WTC11 (cell line): ENCODE measurements at regions not wholly inside any gene's neighbourhood (a gene's known extent, or its start where the extent isn't known, plus 50 kb on each side); places are given as distances from the start of the nearest gene placed in this dataset.
A peak's percentile ranks its signal among the peaks of the same experiment; 100 is the strongest.

Source experiments
- FOXK1 ChIP-seq: sonication (generic); formaldehyde crosslinking; IDR thresholded peaks from 2 replicates; pipeline ENCODE4 v1.8.0; 2022; ENCODE audit warnings: mild to moderate bottlenecking, moderate library complexity, missing genetic modification reagents
- FOXP1 ChIP-seq: sonication (generic); formaldehyde crosslinking; IDR thresholded peaks from 2 replicates; pipeline ENCODE4 v1.8.0; 2022; ENCODE audit warnings: missing genetic modification reagents, mild to moderate bottlenecking, moderate library complexity, borderline replicate concordance
- IRF2 ChIP-seq: sonication (generic); formaldehyde crosslinking; IDR thresholded peaks from 2 replicates; pipeline ENCODE4 v1.8.0; 2022; ENCODE audit warnings: low read depth, missing genetic modification reagents, borderline replicate concordance
- KAT7 ChIP-seq: sonication (generic); formaldehyde crosslinking; IDR thresholded peaks from 2 replicates; pipeline ENCODE4 v1.8.1; 2023; ENCODE audit warnings: missing genetic modification reagents, mild to moderate bottlenecking, borderline replicate concordance
- MXD4 ChIP-seq: fragments of 250-450 bp; sonication (Bioruptor Pico); IDR thresholded peaks from 2 replicates; pipeline ENCODE4 v1.8.0; 2021; ENCODE audit warnings: mild to moderate bottlenecking, moderate library complexity, borderline replicate concordance
- OVOL2 ChIP-seq: fragments of 250-450 bp; sonication (Bioruptor Pico); IDR thresholded peaks from 2 replicates; pipeline ENCODE4 v1.9.0; 2021; ENCODE audit warnings: mild to moderate bottlenecking, borderline replicate concordance
- RORB ChIP-seq: fragments of 250-450 bp; sonication (Bioruptor Pico); IDR thresholded peaks from 2 replicates; pipeline ENCODE4 v1.9.0; 2021; ENCODE audit warnings: mild to moderate bottlenecking
- TCF7 ChIP-seq: sonication (generic); formaldehyde crosslinking; IDR thresholded peaks from 2 replicates; pipeline ENCODE4 v1.8.0; 2022; ENCODE audit warnings: mild to moderate bottlenecking, low read depth, missing genetic modification reagents, moderate library complexity
- TEAD4 ChIP-seq: sonication (generic); formaldehyde crosslinking; IDR thresholded peaks from 2 replicates; pipeline ENCODE4 v1.8.0; 2022; ENCODE audit warnings: mild to moderate bottlenecking, missing genetic modification reagents
- ZNF396 ChIP-seq: fragments of 250-450 bp; sonication (Bioruptor Pico); IDR thresholded peaks from 2 replicates; pipeline ENCODE4 v1.8.0; 2021; ENCODE audit warnings: mild to moderate bottlenecking, moderate library complexity, borderline replicate concordance
- ZNF416 ChIP-seq: fragments of 250-450 bp; sonication (Bioruptor Pico); IDR thresholded peaks from 2 replicates; pipeline ENCODE4 v1.9.0; 2021; ENCODE audit warnings: mild to moderate bottlenecking, inconsistent platforms
- ZNF423 ChIP-seq: fragments of 250-450 bp; sonication (Bioruptor Pico); IDR thresholded peaks from 2 replicates; pipeline ENCODE4 v2.1.2; 2022; ENCODE audit warnings: mild to moderate bottlenecking, moderate library complexity
- TF ChIP-seq, protein P1 (sequence below): fragments of 250-450 bp; sonication (Bioruptor Pico); IDR thresholded peaks from 2 replicates; pipeline ENCODE4 v2.1.2; 2022; ENCODE audit warnings: mild to moderate bottlenecking, moderate library complexity
- TF ChIP-seq, protein P2 (sequence below): sonication (generic); formaldehyde crosslinking; IDR thresholded peaks from 2 replicates; pipeline ENCODE4 v1.8.1; 2023; ENCODE audit warnings: mild to moderate bottlenecking, missing genetic modification reagents, moderate library complexity
- TF ChIP-seq, protein P3 (sequence below): fragments of 250-450 bp; sonication (Bioruptor Pico); conservative IDR thresholded peaks from 2 replicates; pipeline ENCODE4 v1.9.0; 2021; ENCODE audit warnings: mild to moderate bottlenecking
- TF ChIP-seq, protein P4 (sequence below): sonication (generic); formaldehyde crosslinking; IDR thresholded peaks from 2 replicates; pipeline ENCODE4 v1.8.0; 2022; ENCODE audit warnings: mild to moderate bottlenecking, missing genetic modification reagents
- TF ChIP-seq, protein P5 (sequence below): sonication (generic); formaldehyde crosslinking; IDR thresholded peaks from 2 replicates; pipeline ENCODE4 v1.8.1; 2022; ENCODE audit warnings: low read depth, missing genetic modification reagents, borderline replicate concordance
- TF ChIP-seq, protein P6 (sequence below): fragments of 250-450 bp; sonication (Bioruptor Pico); IDR thresholded peaks from 2 replicates; pipeline ENCODE4 v1.9.0; 2021; ENCODE audit warnings: moderate library complexity, mild to moderate bottlenecking, inconsistent platforms, borderline replicate concordance
- TF ChIP-seq, protein P7 (sequence below): fragments of 250-450 bp; sonication (Bioruptor Pico); IDR thresholded peaks from 2 replicates; pipeline ENCODE4 v1.9.0; 2021; ENCODE audit warnings: mild to moderate bottlenecking
- TF ChIP-seq, protein P8 (sequence below): sonication (generic); formaldehyde crosslinking; IDR thresholded peaks from 2 replicates; pipeline ENCODE4 v1.8.0; 2022; ENCODE audit warnings: mild to moderate bottlenecking, missing genetic modification reagents
- TF ChIP-seq, protein P9 (sequence below): sonication (generic); formaldehyde crosslinking; IDR thresholded peaks from 2 replicates; pipeline ENCODE4 v1.8.0; 2023; ENCODE audit warnings: missing genetic modification reagents, mild to moderate bottlenecking, borderline replicate concordance
- TF ChIP-seq, protein P10 (sequence below): sonication (generic); formaldehyde crosslinking; IDR thresholded peaks from 2 replicates; pipeline ENCODE4 v1.8.1; 2023; ENCODE audit warnings: mild to moderate bottlenecking, missing genetic modification reagents, moderate library complexity

DNA sequence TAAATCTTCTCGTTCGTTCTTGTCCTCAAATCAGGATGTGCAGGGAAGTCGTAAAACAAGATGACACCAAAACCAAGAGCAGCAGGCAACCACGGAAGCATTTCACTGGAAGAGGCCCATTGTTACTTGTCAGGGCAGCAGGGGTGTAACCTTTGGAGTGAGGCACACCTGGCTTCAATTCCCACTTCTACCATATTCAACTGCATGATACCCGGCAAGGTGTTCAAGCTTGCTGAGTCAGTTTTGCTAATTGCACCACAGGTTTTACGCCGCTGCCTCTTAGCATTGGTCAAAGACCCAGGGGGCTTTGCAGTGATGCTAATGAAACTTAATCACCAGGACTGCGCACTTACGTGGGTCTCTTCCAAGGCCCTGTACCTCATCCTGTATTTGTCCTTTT is 50.0 kb upstream of the PTER start (continued):
- TF ChIP-seq KAT7 (CRISPR knock-in tag) (no peak), FOXP1 (CRISPR knock-in tag) (no peak), ZNF396 (CRISPR knock-in tag) (no peak), RORB (CRISPR knock-in tag) (no peak), TEAD4 (CRISPR knock-in tag) (0 out of 2 replicates have a peak, but pooled peaks have one; percentile 18), OVOL2 (CRISPR knock-in tag) (no peak), IRF2 (CRISPR knock-in tag) (no peak), ZNF416 (CRISPR knock-in tag) (no peak), TCF7 (CRISPR knock-in tag) (no peak), MXD4 (CRISPR knock-in tag) (no peak), FOXK1 (peak; percentile 33; the same call in 1 of the 2 replicates), ZNF423 (CRISPR knock-in tag) (peak; percentile 37; the same call in 1 of the 2 replicates)
- TF ChIP-seq, protein P1, sequence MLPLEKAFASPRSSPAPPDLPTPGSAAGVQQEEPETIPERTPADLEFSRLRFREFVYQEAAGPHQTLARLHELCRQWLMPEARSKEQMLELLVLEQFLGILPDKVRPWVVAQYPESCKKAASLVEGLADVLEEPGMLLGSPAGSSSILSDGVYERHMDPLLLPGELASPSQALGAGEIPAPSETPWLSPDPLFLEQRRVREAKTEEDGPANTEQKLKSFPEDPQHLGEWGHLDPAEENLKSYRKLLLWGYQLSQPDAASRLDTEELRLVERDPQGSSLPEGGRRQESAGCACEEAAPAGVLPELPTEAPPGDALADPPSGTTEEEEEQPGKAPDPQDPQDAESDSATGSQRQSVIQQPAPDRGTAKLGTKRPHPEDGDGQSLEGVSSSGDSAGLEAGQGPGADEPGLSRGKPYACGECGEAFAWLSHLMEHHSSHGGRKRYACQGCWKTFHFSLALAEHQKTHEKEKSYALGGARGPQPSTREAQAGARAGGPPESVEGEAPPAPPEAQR, result no peak
- TF ChIP-seq, protein P2, sequence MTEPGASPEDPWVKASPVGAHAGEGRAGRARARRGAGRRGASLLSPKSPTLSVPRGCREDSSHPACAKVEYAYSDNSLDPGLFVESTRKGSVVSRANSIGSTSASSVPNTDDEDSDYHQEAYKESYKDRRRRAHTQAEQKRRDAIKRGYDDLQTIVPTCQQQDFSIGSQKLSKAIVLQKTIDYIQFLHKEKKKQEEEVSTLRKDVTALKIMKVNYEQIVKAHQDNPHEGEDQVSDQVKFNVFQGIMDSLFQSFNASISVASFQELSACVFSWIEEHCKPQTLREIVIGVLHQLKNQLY, result no peak
- TF ChIP-seq, protein P3, sequence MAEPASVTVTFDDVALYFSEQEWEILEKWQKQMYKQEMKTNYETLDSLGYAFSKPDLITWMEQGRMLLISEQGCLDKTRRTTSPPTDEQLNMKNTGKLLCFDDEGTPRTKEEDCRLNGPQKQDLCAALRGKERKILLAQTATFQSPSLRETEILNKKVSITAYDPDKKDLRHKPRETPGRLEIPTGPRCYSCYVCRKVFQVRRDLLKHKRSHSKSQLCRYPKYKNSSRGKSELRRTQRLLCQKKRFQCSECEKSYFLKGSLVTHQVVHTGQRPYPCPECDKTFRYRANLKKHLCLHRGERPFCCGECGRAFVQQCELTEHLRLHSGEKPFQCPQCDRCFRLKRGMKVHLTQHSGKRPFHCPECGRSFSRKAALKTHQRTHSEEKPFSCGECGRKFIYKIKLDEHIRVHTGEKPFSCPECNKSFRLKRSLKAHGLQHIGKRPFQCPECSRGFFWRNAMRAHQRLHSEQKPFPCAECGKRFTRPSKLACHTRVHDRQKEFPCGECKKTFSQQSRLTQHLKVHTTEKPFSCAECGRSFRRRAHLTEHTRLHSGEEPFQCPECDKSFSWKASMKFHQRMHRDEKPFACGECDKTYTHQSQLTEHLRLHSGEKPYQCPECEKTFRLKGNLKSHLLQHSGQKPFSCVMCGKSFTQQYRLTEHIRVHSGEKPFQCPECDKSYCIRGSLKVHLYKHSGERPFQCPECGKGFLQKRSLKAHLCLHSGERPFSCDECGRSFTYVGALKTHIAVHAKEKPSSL (CRISPR knock-in tag), result no peak
- TF ChIP-seq, protein P4, sequence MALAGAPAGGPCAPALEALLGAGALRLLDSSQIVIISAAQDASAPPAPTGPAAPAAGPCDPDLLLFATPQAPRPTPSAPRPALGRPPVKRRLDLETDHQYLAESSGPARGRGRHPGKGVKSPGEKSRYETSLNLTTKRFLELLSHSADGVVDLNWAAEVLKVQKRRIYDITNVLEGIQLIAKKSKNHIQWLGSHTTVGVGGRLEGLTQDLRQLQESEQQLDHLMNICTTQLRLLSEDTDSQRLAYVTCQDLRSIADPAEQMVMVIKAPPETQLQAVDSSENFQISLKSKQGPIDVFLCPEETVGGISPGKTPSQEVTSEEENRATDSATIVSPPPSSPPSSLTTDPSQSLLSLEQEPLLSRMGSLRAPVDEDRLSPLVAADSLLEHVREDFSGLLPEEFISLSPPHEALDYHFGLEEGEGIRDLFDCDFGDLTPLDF, result no peak
- TF ChIP-seq, protein P5, sequence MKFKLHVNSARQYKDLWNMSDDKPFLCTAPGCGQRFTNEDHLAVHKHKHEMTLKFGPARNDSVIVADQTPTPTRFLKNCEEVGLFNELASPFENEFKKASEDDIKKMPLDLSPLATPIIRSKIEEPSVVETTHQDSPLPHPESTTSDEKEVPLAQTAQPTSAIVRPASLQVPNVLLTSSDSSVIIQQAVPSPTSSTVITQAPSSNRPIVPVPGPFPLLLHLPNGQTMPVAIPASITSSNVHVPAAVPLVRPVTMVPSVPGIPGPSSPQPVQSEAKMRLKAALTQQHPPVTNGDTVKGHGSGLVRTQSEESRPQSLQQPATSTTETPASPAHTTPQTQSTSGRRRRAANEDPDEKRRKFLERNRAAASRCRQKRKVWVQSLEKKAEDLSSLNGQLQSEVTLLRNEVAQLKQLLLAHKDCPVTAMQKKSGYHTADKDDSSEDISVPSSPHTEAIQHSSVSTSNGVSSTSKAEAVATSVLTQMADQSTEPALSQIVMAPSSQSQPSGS (CRISPR knock-in tag), result no peak
- TF ChIP-seq, protein P6, sequence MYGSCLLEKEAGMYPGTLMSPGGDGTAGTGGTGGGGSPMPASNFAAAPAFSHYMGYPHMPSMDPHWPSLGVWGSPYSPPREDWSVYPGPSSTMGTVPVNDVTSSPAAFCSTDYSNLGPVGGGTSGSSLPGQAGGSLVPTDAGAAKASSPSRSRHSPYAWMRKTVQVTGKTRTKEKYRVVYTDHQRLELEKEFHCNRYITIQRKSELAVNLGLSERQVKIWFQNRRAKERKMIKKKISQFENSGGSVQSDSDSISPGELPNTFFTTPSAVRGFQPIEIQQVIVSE, result no peak
- TF ChIP-seq, protein P7, sequence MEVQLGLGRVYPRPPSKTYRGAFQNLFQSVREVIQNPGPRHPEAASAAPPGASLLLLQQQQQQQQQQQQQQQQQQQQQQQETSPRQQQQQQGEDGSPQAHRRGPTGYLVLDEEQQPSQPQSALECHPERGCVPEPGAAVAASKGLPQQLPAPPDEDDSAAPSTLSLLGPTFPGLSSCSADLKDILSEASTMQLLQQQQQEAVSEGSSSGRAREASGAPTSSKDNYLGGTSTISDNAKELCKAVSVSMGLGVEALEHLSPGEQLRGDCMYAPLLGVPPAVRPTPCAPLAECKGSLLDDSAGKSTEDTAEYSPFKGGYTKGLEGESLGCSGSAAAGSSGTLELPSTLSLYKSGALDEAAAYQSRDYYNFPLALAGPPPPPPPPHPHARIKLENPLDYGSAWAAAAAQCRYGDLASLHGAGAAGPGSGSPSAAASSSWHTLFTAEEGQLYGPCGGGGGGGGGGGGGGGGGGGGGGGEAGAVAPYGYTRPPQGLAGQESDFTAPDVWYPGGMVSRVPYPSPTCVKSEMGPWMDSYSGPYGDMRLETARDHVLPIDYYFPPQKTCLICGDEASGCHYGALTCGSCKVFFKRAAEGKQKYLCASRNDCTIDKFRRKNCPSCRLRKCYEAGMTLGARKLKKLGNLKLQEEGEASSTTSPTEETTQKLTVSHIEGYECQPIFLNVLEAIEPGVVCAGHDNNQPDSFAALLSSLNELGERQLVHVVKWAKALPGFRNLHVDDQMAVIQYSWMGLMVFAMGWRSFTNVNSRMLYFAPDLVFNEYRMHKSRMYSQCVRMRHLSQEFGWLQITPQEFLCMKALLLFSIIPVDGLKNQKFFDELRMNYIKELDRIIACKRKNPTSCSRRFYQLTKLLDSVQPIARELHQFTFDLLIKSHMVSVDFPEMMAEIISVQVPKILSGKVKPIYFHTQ (CRISPR knock-in tag), result no peak
- TF ChIP-seq, protein P8, sequence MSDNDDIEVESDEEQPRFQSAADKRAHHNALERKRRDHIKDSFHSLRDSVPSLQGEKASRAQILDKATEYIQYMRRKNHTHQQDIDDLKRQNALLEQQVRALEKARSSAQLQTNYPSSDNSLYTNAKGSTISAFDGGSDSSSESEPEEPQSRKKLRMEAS (CRISPR knock-in tag), result peak; percentile 61
- TF ChIP-seq, protein P9, sequence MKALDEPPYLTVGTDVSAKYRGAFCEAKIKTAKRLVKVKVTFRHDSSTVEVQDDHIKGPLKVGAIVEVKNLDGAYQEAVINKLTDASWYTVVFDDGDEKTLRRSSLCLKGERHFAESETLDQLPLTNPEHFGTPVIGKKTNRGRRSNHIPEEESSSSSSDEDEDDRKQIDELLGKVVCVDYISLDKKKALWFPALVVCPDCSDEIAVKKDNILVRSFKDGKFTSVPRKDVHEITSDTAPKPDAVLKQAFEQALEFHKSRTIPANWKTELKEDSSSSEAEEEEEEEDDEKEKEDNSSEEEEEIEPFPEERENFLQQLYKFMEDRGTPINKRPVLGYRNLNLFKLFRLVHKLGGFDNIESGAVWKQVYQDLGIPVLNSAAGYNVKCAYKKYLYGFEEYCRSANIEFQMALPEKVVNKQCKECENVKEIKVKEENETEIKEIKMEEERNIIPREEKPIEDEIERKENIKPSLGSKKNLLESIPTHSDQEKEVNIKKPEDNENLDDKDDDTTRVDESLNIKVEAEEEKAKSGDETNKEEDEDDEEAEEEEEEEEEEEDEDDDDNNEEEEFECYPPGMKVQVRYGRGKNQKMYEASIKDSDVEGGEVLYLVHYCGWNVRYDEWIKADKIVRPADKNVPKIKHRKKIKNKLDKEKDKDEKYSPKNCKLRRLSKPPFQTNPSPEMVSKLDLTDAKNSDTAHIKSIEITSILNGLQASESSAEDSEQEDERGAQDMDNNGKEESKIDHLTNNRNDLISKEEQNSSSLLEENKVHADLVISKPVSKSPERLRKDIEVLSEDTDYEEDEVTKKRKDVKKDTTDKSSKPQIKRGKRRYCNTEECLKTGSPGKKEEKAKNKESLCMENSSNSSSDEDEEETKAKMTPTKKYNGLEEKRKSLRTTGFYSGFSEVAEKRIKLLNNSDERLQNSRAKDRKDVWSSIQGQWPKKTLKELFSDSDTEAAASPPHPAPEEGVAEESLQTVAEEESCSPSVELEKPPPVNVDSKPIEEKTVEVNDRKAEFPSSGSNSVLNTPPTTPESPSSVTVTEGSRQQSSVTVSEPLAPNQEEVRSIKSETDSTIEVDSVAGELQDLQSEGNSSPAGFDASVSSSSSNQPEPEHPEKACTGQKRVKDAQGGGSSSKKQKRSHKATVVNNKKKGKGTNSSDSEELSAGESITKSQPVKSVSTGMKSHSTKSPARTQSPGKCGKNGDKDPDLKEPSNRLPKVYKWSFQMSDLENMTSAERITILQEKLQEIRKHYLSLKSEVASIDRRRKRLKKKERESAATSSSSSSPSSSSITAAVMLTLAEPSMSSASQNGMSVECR (CRISPR knock-in tag), result no peak
- TF ChIP-seq, protein P10, sequence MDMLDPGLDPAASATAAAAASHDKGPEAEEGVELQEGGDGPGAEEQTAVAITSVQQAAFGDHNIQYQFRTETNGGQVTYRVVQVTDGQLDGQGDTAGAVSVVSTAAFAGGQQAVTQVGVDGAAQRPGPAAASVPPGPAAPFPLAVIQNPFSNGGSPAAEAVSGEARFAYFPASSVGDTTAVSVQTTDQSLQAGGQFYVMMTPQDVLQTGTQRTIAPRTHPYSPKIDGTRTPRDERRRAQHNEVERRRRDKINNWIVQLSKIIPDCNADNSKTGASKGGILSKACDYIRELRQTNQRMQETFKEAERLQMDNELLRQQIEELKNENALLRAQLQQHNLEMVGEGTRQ, result no peak
